NCI-H2196 (cell line): ENCODE measurements at regions not wholly inside any gene's neighbourhood (a gene's known extent, or its start where the extent isn't known, plus 50 kb on each side); places are given as distances from the start of the nearest gene placed in this dataset.
A peak's percentile ranks its signal among the peaks of the same experiment; 100 is the strongest.

Source experiments
- DNase-seq: peaks from one replicate; lab custom pipeline; 2025; ENCODE audit not compliant: unreplicated experiment; lab: John Stamatoyannopoulos, UW

DNA sequence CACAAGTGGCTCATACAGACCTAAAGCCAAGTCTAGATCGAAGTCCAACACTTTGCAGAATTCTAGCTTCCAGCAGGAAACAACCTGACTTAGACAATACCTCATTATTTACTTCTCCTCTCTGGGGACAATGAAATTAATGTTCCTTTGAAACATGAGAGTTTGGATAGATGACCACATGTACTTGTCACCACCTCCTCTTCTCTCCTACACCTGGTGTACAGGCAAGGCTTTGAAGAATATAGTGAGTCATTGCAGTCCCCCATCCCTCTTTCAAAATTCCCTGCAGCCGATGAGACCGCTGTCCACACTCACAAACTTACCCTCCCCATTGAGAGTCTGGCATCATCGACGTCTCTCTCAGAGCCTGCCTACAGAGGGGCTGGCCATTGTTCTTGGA is 189.0 kb upstream of the HES1 start:
- peak; percentile 100 for DNase-seq

DNA sequence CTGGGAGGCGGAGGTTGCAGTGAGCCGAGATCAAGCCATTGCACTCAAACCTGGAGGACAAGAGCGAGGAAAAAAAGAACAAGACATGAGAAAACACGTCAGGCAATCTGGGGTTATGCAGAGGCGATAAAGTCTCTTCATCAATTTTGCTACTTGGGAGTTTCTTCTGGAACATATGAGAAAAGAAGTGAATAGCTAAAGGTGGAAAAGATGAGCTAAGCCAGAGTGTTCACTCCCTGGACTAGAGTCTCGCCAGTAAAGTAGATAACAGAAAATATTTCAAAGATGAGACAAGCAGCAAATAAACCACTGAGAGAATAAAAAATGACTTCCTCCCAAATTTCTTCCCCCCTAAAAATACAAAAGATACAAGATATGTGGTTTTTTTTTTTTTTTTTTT is 188.4 kb upstream of the HES1 start:
- DNase-seq = peak; percentile 45

DNA sequence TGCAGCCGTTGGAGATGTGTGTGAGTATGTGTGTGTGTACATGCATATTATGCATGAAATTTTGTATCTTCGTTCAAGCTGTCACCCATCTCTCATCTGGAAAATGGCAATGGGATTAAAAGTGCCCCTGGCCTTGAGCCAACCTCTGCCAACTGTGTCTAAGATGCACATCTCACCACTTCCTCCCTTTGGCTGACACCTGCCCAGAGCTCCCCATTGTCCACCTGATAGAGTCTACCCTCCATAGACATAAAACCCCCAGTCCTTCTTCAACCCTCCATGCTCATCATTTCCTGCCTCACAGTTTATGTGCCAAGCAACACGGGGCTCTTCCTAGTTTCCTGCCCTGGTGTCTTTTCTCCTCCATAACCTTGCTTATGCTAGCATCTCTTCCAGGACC is 187.5 kb upstream of the HES1 start:
- peak; percentile 58 for DNase-seq

DNA sequence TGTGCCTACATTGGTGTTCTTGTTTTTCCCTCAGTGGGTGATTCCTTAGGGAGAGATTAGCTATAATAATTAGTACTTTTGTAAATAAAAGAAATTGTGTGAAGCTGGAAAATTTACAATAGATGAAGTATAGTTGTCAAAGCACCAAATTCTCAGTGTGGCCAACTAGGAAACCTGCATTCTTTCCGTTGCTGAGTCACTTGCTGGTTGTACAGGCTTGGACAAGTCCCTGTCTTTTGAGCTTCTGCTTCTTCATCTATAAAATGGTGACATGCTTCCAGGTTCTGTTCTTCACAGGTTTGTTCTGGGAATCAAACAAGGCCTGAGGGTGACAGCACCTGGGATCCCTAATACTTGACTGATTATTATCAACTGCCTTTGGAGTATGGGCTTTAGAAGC is 184.1 kb upstream of the HES1 start:
- DNase-seq = no peak

DNA sequence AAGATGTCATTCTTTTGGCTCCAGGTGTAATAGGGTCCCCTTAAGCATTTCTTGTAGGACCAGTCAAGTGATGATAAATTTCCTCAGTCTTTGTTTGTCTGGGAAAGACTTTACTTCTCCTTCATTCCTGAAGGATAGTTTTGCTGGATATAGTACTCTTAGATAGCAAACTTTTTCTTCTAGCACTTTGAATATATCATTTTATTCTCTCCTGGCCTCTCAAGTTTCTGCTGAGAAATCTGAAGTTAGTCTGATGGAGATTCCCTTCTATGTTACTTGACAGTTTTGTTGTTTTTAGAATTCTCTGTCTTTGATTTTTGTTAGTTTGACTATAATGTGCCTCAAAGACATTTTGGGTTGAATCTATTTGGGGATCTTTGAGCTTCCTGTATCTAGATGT is 181.2 kb upstream of the HES1 start:
- DNase-seq = no peak

DNA sequence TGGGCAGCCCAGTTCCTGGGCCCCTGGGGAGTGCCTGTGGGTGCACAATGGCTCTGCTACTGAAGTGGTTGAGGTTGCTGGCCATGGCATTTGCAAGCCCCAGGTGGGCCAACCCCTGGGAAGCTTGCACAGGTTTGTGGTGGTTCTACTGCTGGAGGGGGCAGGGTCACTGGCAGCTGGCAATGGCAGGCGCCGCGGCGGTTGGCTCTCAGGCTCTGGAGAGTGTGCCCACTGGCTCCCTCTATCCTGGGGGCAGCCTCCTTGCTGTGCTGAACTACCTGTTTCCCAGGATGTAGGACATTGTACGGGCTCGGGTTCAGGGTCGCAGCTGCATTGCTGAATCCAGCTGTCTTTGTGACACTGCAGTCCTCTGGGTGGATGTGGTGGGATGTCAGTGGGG is 180.2 kb upstream of the HES1 start:
- no peak for DNase-seq

DNA sequence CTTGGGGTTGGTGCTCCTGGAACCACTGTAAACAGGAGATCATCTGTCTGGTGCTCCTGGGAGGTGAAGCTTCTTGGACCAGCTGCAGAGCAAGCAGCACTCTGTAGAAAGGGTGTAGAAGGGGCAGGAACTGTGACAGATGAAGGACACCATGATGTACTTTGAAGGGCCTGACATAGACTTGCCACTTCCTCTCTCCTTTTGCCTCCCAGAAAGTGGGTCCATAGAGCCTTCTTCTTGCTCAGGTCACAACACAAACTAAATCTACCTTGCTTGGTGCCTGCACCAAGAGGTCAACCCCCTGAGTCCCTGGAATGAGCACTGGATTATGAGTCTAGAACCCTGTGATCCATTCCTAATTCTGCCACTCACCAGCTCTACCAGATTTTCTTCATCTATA is 176.1 kb upstream of the HES1 start:
- no peak for DNase-seq

DNA sequence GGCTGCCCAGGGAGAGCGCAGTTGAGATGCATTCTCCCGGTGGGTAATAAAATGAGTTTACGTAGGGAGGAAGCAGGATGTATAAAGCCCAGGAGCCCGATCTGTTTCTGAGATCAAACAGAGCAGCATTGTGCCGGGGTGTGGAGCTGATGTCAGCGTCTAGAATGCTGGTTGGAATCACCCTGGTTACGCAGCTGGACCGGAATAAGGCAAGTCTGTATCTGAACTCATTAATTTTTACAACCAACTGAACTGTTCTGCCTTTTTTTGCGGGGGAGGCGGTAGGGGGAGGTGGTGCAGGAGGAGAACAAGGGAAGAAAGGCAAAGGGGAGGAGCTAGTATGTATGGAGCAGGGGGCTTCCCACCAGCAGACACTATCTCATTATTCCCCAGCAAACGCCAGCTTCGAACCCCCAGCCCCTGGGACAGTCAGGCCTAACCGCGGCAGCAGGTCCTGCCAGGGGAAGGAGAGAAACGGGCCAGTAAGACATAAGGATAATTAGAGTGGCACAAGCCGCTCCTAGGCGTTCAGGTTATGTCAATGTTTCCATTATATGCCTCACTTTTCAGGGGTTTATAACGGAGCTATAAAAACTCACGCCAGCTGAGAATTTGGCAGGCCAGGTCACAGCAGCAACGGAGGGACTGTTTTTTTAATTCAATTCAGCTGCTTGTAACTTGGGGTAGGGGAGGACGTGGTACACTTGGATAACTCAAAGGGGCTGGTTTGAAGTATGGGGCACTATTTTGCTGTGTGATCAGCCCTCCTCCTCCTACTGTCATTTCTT is 175.3 kb upstream of the HES1 start:
- DNase-seq = peak; percentile 93

DNA sequence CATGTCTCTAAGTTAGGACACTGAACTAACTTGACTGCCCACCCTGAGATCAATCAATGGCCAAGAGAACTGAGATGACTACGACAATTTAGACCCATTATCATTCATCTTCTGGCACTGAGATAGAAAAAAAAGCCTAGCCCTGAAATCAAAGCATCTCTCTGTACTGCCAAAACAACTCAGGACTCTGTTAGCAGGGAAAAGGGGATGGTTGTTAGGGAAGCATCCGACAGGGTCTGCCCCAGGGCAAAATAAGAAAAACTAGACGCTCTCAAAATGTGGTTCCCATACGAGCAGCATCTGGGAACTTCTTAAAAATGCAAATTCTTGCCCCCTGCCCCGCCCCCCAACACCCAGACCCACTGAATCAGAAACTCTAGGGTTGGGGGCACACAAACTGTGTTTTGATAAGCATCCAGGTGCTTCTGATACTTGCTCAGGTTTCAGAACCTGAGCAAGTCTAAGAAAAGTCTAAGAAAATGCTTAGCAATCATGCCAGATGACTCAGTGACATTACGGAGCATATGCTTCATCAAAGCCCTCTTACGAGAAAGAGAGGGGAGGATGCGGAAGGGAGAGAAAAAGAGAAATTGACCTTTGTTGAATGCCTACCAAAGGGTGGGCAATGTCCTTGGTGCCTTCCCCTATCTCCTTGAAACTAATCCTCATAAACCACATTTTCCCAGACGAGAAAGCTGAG is 172.8 kb upstream of the HES1 start:
- no peak for DNase-seq

DNA sequence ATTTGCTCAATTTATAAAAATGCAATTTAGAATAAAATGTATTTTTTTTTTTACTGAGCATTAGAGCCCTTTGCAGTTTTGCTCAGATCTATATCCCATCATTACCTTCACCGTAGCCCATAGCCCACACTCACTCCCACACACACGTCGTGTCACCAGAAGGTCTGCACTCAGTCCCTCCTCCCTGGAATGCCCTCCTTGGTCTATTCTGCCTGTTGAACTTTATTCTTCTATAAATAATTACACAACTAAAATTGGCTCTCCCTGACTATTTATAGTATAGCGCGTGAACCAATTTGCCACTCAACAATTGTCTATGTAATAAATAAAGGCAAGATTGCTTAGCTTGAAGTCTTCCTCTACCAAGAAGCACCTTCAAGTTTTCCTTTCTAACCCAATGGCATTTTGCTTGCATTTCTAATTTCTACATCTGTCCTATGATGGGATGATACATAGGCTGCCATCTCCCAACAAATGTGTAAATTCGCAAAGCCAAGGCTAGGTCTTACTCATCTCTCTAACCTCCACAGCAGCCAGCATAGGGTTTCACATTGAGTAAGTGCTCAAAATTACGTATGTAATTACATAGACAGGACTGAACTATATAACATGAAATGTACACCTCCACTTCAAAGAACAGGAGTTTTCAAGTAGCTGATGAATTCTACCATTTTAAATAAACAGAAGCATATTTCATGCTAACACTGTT is 172.0 kb upstream of the HES1 start:
- no peak for DNase-seq

DNA sequence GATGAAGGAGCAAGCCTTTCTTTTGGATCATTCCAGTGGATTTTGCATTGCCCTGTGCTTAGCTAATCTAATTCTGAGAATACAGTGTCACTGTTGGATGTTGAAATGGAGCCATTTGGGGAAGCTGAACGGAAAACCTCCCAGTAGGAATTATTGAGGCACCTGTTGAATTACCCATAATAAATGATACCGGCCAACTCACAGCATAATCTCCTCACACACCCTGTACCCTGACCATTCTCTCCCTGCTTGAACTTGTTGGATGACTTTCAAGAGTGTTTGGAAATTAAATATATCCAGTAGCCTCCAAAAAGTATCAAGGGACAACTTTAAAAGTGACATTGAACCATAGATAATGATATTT is 171.4 kb upstream of the HES1 start:
- DNase-seq = no peak

DNA sequence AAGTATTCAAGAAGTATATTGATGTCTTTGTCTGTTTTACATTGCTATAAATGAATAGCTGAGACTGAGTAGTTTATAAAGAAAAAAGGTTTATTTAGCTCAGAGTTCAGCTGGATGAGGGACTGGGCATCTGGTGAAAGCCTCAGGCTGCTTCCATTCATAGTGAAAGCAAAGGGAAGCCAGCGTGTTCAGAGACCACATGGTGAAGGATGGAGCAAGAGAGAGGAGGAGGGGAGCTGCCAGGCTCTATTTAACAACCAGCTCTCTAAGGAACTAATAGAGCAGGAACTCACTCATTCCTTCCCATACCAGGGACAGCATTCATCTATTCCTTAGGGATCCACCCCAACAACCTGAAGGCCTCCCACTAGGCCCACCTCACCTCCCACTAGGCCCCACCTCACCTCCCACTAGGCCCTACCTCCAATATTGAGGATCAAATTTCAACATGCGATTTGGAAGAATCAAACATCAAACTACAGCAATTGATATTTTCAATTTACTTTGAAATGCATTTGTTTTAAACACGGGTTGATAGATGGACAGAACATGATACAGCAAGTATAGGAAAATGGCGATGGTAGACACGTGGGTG is 167.5 kb upstream of the HES1 start:
- DNase-seq = no peak

DNA sequence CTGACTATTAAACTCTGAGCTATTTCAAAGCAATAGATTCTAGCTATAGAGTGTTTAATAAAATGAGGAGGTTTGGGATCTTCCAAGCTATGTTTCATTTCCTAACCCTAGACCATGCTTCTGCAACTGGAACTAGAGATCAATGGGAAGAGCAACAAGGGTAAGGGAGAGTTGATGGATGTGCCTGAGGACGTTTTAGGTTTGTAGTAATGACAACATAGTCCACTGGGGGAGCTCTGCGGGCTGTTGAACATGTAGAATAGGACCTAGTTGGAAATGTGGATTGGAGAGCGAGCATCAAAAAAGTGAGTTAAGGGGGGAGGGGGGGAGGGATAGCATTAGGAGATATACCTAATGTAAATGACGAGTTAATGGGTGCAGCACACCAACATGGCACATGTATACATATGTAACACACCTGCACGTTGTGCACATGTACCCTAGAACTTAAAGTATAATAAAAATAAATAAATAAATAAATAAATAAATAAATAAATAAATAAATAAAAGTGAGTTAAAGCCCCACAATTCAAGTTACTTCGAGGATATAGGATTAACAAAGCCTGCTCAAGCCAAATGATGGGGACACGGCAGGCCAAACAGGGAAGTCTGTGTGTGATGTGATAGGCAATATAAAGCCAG is 165.7 kb upstream of the HES1 start:
- DNase-seq = peak; percentile 54

DNA sequence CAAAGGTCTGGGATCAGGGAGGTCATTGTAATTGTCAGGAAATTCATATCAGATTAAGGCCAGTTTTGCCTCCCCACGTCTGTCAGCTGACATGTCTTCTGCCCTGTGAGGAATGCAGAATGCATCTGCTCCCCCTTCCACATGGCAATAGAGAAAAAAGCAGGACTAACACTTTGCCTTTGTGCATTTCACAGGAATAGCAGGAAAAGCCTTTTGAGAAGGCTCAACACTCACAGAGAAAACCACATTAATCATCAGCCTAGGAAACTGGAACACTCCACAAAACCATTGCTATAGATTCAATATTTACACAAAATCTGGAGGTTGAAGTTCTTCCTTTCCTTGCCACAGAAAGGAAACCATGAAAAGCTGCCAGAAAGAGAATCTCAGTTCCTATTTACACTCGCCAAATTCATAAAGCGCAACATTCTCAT is 165.2 kb upstream of the HES1 start:
- no peak for DNase-seq

DNA sequence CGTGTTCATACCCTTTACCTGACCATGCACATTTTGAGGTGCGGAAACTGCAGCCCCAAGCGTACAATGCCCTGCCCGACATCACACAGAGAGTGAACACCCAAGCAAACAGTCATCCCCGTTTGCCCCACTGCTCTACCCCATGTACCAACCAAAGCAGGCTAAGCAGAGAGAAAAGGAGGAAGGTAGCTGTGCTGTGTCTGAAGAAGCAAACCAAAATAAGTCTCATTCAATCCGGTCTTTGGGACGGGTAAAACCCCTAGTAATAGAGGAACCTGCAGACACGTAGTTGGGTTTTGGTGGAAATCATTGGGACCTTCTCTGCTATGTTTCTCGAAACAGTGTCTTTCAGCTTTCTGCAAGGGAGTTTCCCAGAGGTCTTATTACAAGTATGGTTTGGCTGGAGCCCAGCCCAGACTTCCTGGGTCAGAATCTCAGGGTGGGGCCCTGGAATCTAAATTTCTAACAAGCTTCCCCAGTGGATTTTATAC is 164.6 kb upstream of the HES1 start:
- DNase-seq = peak; percentile 35

DNA sequence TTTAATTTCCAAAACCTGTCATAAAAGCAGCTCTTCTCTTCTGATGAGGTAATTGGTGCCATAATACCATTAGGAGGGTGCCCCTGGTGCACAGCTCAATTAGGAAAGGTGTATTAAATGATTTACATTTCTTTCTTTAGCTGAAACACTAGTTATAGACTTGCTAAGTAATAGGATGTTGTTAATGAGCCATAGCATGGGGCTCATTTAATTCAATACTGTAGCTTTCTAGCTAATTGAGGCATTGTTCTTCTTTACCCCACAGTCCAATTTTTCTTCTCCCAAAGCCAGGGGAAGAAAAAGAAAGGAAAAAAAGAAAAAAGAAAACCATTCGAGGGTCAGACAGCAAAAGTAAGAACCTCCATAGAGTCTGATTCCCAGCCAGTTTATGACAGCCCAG is 164.0 kb upstream of the HES1 start:
- DNase-seq = no peak

DNA sequence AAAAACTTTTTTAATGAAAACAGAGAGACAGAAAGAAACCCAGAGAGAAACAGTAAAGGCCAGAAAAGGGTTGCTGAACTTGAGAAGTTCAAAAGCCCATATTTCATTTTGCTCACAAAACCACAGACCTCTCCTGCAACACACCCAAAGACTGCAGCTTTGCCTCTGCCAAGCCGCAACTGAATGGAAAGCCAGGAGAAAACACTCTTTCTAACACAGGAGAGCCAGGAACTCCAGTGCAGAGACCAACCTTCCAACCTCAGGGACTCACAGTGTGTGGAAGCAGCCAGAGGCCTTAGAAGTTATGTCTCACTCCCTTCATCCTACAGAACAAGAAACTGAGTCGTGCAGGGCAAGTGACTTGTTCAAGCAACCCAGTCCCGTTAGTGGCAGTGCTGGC is 163.1 kb upstream of the HES1 start:
- no peak for DNase-seq

DNA sequence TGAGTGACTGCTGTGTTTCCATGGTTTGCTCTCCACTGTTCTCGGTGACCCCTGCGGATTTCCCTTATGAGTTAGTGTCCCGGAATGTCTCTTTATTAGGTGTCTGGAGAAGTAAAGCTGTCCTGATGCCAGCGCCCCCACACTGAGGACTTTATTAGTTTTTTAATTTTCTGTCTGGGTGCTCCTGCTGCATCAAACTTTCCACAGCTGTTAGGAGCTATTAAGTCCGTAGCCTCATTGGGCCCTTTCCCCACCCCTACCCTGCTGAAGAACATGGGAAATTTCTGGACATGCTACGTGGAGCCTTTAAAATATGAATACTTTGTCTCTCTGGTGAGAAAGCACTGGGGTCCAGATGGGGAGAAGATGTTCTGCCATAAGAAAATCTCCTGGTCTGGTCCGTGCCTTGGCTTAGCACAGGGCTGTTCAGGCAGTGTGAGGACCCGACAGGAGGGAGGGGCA is 161.7 kb upstream of the HES1 start:
- DNase-seq = no peak

DNA sequence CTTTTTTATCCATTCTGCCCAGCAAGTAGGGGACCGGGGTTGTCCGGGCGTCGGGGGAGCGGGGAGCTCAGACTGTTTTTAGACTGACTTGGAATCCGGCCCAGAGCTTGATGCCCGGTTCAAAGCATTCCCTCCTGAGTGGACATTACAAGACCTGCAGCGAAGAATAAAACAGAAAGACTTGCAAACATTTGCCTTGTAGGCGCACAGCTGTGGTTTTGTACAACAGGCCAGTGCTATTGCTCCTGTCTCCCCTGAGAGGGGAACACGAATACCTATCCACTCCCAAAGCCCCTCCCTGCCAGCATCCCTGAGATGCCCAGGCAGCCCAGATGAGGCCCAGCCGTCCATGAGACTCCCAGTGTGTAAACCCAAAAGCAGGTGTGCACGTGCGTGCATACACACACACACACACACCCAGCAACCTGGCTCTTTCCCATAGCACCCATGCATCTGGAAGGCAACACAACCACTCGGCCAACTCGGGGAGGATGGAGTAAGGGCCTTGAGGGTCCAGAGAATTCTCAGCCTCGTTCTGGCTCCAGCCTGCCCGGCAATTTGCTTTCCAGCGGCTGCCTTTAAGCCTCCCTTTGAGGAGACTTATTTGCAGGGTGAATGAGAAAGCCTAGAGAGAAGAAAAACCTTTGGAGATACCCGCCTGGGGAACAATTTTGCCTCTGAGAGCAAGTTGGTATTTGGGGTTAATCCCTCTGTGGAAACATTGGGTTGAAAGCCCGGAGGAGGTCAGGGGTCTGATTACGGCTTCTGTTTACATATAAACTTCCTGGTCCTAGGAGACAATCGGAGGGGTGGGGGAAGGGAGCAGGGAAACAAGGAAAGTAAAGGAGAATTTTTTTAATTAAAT is 161.0 kb upstream of the HES1 start:
- DNase-seq = peak; percentile 67

DNA sequence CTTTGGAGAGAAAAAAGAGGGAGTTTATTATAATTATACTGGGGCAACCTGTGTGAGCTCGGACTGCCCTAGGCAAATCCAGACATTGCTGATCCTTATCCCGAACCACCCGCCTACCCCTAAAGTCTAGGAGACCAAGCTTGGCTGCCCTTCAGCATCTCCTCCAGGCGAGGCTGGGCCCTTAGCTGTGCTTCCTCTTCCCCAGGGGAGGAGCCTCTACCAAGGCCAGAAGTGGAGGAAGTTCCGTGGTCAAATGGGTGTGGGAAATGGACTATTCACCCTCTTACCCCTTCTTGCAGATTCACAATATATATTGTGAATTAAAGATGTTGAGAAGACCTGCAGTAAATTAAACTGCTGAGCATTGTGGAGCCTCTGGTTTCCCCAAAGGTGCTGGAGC is 158.3 kb upstream of the HES1 start:
- DNase-seq = no peak
